Natural killer cell treated with Interleukin-12 subunit alpha and Interleukin-12 subunit beta and Interleukin-15 and Interleukin-18, amount 100 ng/mL, for 72 hours (primary cell): ENCODE measurements at regions not wholly inside any gene's neighbourhood (a gene's known extent, or its start where the extent isn't known, plus 50 kb on each side); places are given as distances from the start of the nearest gene placed in this dataset.

Experiments used
- ATAC-seq, 2 donors: fragments of 150-1000 bp; cut with Tn5 transposase in 1 of 2; sonication (Bioruptor Pico), chemical (Tn5 transposase) in 1 of 2; 2 replicates each; pipeline ENCODE4 v1.10.0; 2021
- DNase-seq: peaks from one replicate; pipeline ENCODE4 v3.0.0; 2022; ENCODE audit warnings: low spot score
- H3K27ac Mint-ChIP-seq, 2 donors: 1 replicate in 1 of 2; 2 replicates in 1 of 2; pipeline ENCODE4 v1.8.0; 2022; ENCODE audit warnings: mixed read lengths in 2 of 2, mild to moderate bottlenecking in 1 of 2, moderate library complexity in 1 of 2
- H3K27me3 Mint-ChIP-seq, 2 donors: 1 replicate in 1 of 2; 2 replicates in 1 of 2; pipeline ENCODE4 v1.8.0; 2022; ENCODE audit warnings: mixed read lengths in 2 of 2
- H3K36me3 Mint-ChIP-seq: one replicate; pipeline ENCODE4 v1.8.0; 2022; ENCODE audit warnings: mixed read lengths
- H3K4me1 Mint-ChIP-seq, 2 donors: 1 replicate in 1 of 2; 2 replicates in 1 of 2; pipeline ENCODE4 v1.8.0; 2022; ENCODE audit warnings: low read depth in 2 of 2, mixed read lengths in 2 of 2, mild to moderate bottlenecking in 1 of 2
- H3K4me3 Mint-ChIP-seq: one replicate; pipeline ENCODE4 v1.8.0; 2022; ENCODE audit warnings: mixed read lengths
- H3K9me3 Mint-ChIP-seq: 2 replicates; pipeline ENCODE4 v1.8.0; 2022; ENCODE audit warnings: mixed read lengths

GRCh38 chr4:97144199-97144598 is 999.1 kb downstream of the STPG2 start:
- DNase-seq: no peak
- H3K4me1 Mint-ChIP-seq: no peaks in the 10 kb centered on the region
- H3K4me3 Mint-ChIP-seq: no peak overlapping the region
- H3K9me3 Mint-ChIP-seq: peaks cover 23% of the 10 kb centered on the region
- no peak overlapping the region for H3K27ac Mint-ChIP-seq
- H3K36me3 Mint-ChIP-seq: peaks cover 2% of the 10 kb centered on the region
- H3K27me3 Mint-ChIP-seq: no peaks in the 10 kb centered on the region
- no peak for ATAC-seq

- DNase-seq (no peak), ATAC-seq (no peak)
- Mint-ChIP-seq H3K9me3 (peaks cover 10% of the 10 kb centered on the region), H3K4me1 (no peaks in the 10 kb centered on the region), H3K27ac (no peak overlapping the region), H3K4me3 (no peak overlapping the region), H3K36me3 (no peaks in the 10 kb centered on the region), H3K27me3 (no peaks in the 10 kb centered on the region)
These were observed 992.3 kb downstream of the STPG2 start for GRCh38 chr4:97150966-97151365.

GRCh38 chr4:97152149-97152548 is 991.1 kb downstream of the STPG2 start:
- Mint-ChIP-seq H3K4me3 (no peak overlapping the region), H3K36me3 (no peaks in the 10 kb centered on the region), H3K27ac (no peak overlapping the region), H3K27me3 (no peaks in the 10 kb centered on the region), H3K9me3 (peaks cover 7% of the 10 kb centered on the region), H3K4me1 (no peaks in the 10 kb centered on the region)
- ATAC-seq (no peak), DNase-seq (no peak)

- H3K27me3 Mint-ChIP-seq: no peaks in the 10 kb centered on the region
- H3K36me3 Mint-ChIP-seq: no peaks in the 10 kb centered on the region
- no peak overlapping the region for H3K4me3 Mint-ChIP-seq
- H3K9me3 Mint-ChIP-seq: peaks cover 2% of the 10 kb centered on the region
- H3K4me1 Mint-ChIP-seq: no peaks in the 10 kb centered on the region
- no peak overlapping the region for H3K27ac Mint-ChIP-seq
- DNase-seq (no peak), ATAC-seq (no peak)
These were observed 990.2 kb downstream of the STPG2 start for GRCh38 chr4:97153042-97153441.

- DNase-seq (no peak), ATAC-seq (no peak)
- Mint-ChIP-seq H3K4me3 (no peak overlapping the region), H3K36me3 (no peaks in the 10 kb centered on the region), H3K27ac (no peak overlapping the region), H3K9me3 (no peaks in the 10 kb centered on the region), H3K4me1 (no peaks in the 10 kb centered on the region), H3K27me3 (no peaks in the 10 kb centered on the region)
These were observed 983.7 kb downstream of the STPG2 start for GRCh38 chr4:97159625-97160024.

- no peak overlapping the region for H3K27ac Mint-ChIP-seq
- ATAC-seq (no peak), DNase-seq (no peak)
- no peak overlapping the region for H3K4me3 Mint-ChIP-seq
- H3K27me3 Mint-ChIP-seq: no peaks in the 10 kb centered on the region
- H3K9me3 Mint-ChIP-seq: peaks cover 20% of the 10 kb centered on the region
- no peaks in the 10 kb centered on the region for H3K4me1 Mint-ChIP-seq
- peaks cover 4% of the 10 kb centered on the region for H3K36me3 Mint-ChIP-seq
These were observed 958.0 kb downstream of the STPG2 start for GRCh38 chr4:97185233-97185632.

- H3K27me3 Mint-ChIP-seq: no peaks in the 10 kb centered on the region
- H3K4me3 Mint-ChIP-seq: no peak overlapping the region
- ATAC-seq (no peak), DNase-seq (no peak)
- H3K4me1 Mint-ChIP-seq: no peaks in the 10 kb centered on the region
- H3K9me3 Mint-ChIP-seq: peaks cover 13% of the 10 kb centered on the region
- H3K36me3 Mint-ChIP-seq: no peaks in the 10 kb centered on the region
- no peak overlapping the region for H3K27ac Mint-ChIP-seq
These were observed 946.2 kb downstream of the STPG2 start for GRCh38 chr4:97197106-97197505.

- Mint-ChIP-seq H3K36me3 (no peaks in the 10 kb centered on the region), H3K4me3 (no peak overlapping the region), H3K27ac (no peak overlapping the region), H3K4me1 (no peaks in the 10 kb centered on the region), H3K27me3 (no peaks in the 10 kb centered on the region), H3K9me3 (peaks cover 23% of the 10 kb centered on the region)
- no peak for DNase-seq
- ATAC-seq: no peak
These were observed 934.5 kb downstream of the STPG2 start for GRCh38 chr4:97208749-97209148.

GRCh38 chr4:97215409-97215941 is 927.8 kb downstream of the STPG2 start:
- Mint-ChIP-seq H3K27ac (no peak overlapping the region), H3K9me3 (peaks cover 10% of the 10 kb centered on the region), H3K4me1 (no peaks in the 10 kb centered on the region), H3K36me3 (no peaks in the 10 kb centered on the region), H3K4me3 (no peak overlapping the region), H3K27me3 (no peaks in the 10 kb centered on the region)
- no peak for ATAC-seq
- no peak for DNase-seq

GRCh38 chr4:97216046-97216445 is 927.2 kb downstream of the STPG2 start:
- ATAC-seq (no peak), DNase-seq (no peak)
- no peaks in the 10 kb centered on the region for H3K27me3 Mint-ChIP-seq
- no peak overlapping the region for H3K4me3 Mint-ChIP-seq
- no peak overlapping the region for H3K27ac Mint-ChIP-seq
- no peaks in the 10 kb centered on the region for H3K4me1 Mint-ChIP-seq
- H3K9me3 Mint-ChIP-seq: peaks cover 10% of the 10 kb centered on the region
- H3K36me3 Mint-ChIP-seq: no peaks in the 10 kb centered on the region

- no peak overlapping the region for H3K27ac Mint-ChIP-seq
- no peak for ATAC-seq
- H3K36me3 Mint-ChIP-seq: no peaks in the 10 kb centered on the region
- H3K4me1 Mint-ChIP-seq: no peaks in the 10 kb centered on the region
- H3K27me3 Mint-ChIP-seq: no peaks in the 10 kb centered on the region
- no peak for DNase-seq
- H3K4me3 Mint-ChIP-seq: no peak overlapping the region
- peaks cover 23% of the 10 kb centered on the region for H3K9me3 Mint-ChIP-seq
These were observed 907.8 kb downstream of the STPG2 start for GRCh38 chr4:97235521-97235920.

GRCh38 chr4:97238956-97239666 is 904.2 kb downstream of the STPG2 start:
- no peak for DNase-seq
- peaks cover 19% of the 10 kb centered on the region for H3K9me3 Mint-ChIP-seq
- ATAC-seq: no peak
- H3K27me3 Mint-ChIP-seq: no peaks in the 10 kb centered on the region
- H3K4me3 Mint-ChIP-seq: no peak overlapping the region
- H3K27ac Mint-ChIP-seq: no peak overlapping the region
- H3K4me1 Mint-ChIP-seq: no peaks in the 10 kb centered on the region
- H3K36me3 Mint-ChIP-seq: no peaks in the 10 kb centered on the region

GRCh38 chr4:97239667-97239997 is 903.6 kb downstream of the STPG2 start:
- Mint-ChIP-seq H3K36me3 (no peaks in the 10 kb centered on the region), H3K27ac (no peak overlapping the region), H3K27me3 (no peaks in the 10 kb centered on the region), H3K9me3 (peaks cover 19% of the 10 kb centered on the region), H3K4me1 (no peaks in the 10 kb centered on the region), H3K4me3 (no peak overlapping the region)
- ATAC-seq: no peak
- DNase-seq: no peak

- H3K36me3 Mint-ChIP-seq: peaks cover 5% of the 10 kb centered on the region
- no peaks in the 10 kb centered on the region for H3K27me3 Mint-ChIP-seq
- H3K9me3 Mint-ChIP-seq: peaks cover 23% of the 10 kb centered on the region
- no peak overlapping the region for H3K27ac Mint-ChIP-seq
- no peaks in the 10 kb centered on the region for H3K4me1 Mint-ChIP-seq
- DNase-seq: no peak
- no peak overlapping the region for H3K4me3 Mint-ChIP-seq
- no peak for ATAC-seq
These were observed 890.6 kb downstream of the STPG2 start for GRCh38 chr4:97252615-97253154.

GRCh38 chr4:97262769-97263168 is 880.5 kb downstream of the STPG2 start:
- Mint-ChIP-seq H3K36me3 (peaks cover under 1% of the 10 kb centered on the region), H3K4me3 (no peak overlapping the region), H3K9me3 (peaks cover 9% of the 10 kb centered on the region), H3K27ac (no peak overlapping the region), H3K4me1 (no peaks in the 10 kb centered on the region), H3K27me3 (no peaks in the 10 kb centered on the region)
- DNase-seq (no peak), ATAC-seq (no peak)
